ENCODE measurements at regions not wholly inside any gene's neighbourhood (a gene's known extent, or its start where the extent isn't known, plus 50 kb on each side); places are given as distances from the start of the nearest gene placed in this dataset.

DNA sequence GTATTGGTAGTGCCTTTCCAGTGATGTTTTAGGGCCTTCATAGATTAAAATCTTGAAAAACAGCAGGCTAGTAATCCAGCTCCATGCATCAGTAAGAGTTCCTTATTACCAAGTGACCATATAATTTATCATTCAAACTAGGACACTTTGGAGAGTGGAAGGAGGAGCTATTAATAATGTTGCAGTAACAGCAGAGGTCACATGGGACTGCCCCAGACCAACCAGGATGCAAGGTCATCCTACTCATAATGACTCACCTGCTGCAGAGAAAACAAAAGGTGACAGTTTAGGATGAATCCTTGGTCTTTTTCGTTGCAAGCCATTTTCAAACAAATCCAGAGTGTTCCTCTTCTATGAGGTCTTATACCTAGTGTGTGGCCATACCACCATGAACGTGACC lies 187.4 kb downstream of the NUF2 start:
- H2BK20ac ChIP-seq (ENCODE audit: low read depth, low read length): no peak overlapping the region
- in situ Hi-C loops (cut with MboI; ENCODE audit: low sequenced_read_pairs): no loop called here
- WGBS, 2 experiments (ENCODE audit: extremely low coverage in 2 of 2, insufficient read length in 1 of 2): no CpG with 5 or more reads among the region's 2 CpGs
- H2AK9ac ChIP-seq (replicated peaks; ENCODE audit: low read depth, low read length, poor library complexity): no peak overlapping the region
- no peaks in the 10 kb centered on the region for H3K9me3 ChIP-seq (ENCODE audit: control insufficient read depth, insufficient read depth, low read length)
- no peak overlapping the region for H3K9ac ChIP-seq (ENCODE audit: low read depth, low read length)
- no peak overlapping the region for H4K8ac ChIP-seq (ENCODE audit: low read depth in 2 of 2, low read length in 2 of 2)
- H2AK5ac ChIP-seq (ENCODE audit: low read depth, low read length): no peak overlapping the region
- H3K79me1 ChIP-seq (ENCODE audit: low read depth in 1 of 2, low read length in 2 of 2): no peaks in the 10 kb centered on the region
- ChIA-PET CTCF (interaction anchor here (0.6 kb wide), 1 partner anchor 309 kb away, joined by 3 read pairs; no protein-coding TSS in a partner anchor), POLR2A (ENCODE audit: unreplicated experiment) (no interaction called here)
- BruUV-seq (replicated peaks): no TSS peak
- TF ChIP-seq USF2 (IDR thresholded peaks at IDR 0.05; ENCODE audit: low read depth, low read length) (no peak), SMC3 (IDR thresholded peaks at IDR 0.05; ENCODE audit: low read depth, low read length) (no peak), BHLHE40 (IDR thresholded peaks at IDR 0.05; ENCODE audit: low read depth, low read length) (no peak), CTCF (conservative IDR thresholded peaks at IDR 0.05; ENCODE audit: low read depth, low read length) (no peak)
- H3K4me1 ChIP-seq (ENCODE audit: control insufficient read depth, insufficient read depth, low read length): no peaks in the 10 kb centered on the region
- no peak overlapping the region for H2BK5ac ChIP-seq (ENCODE audit: low read depth, low read length, poor library complexity, severe bottlenecking)
- H3K9me1 ChIP-seq (ENCODE audit: insufficient read depth, low read length): no peaks in the 10 kb centered on the region
- no peak overlapping the region for H3K56ac ChIP-seq (ENCODE audit: extremely low read depth, insufficient read depth, low read length)
- ATAC-seq (ENCODE audit: low read depth) (no peak), DNase-seq (no peak)
- no peak overlapping the region for H3K4me3 ChIP-seq (ENCODE audit: insufficient read depth, low read depth, low read length)
- H2BK15ac ChIP-seq (ENCODE audit: low read depth, low read length): no peak overlapping the region
- H3K27ac ChIP-seq (ENCODE audit: insufficient read depth, low read length): no peak overlapping the region
- no peak overlapping the region for H4K5ac ChIP-seq (ENCODE audit: low read depth, low read length)
- dilution Hi-C loops (cut with HindIII; ENCODE audit: low sequenced_read_pairs, unreplicated experiment): no loop called here
- H3K23ac ChIP-seq (ENCODE audit: low read depth, low read length): no peak overlapping the region
- H3K14ac ChIP-seq (replicated peaks; ENCODE audit: low read depth, low read length): no peak overlapping the region
- H4K91ac ChIP-seq (ENCODE audit: insufficient read depth, low read depth, low read length): no peak overlapping the region
- no peak overlapping the region for H2BK120ac ChIP-seq (ENCODE audit: low read depth, low read length)
- no peaks in the 10 kb centered on the region for H3K27me3 ChIP-seq (ENCODE audit: control insufficient read depth, insufficient read depth, low read length)
- no peak overlapping the region for H3K4me2 ChIP-seq (ENCODE audit: low read depth, low read length)
- no peaks in the 10 kb centered on the region for H4K20me1 ChIP-seq (ENCODE audit: insufficient read depth, low read length)
- H3K18ac ChIP-seq (ENCODE audit: low read depth, low read length): no peak overlapping the region
- H3K36me3 ChIP-seq (ENCODE audit: control insufficient read depth, insufficient read depth, low read length): no peaks in the 10 kb centered on the region
- no peak overlapping the region for H3K4ac ChIP-seq (ENCODE audit: low read depth, low read length)
- intact Hi-C loops (cut with micrococcal nuclease): no loop called here
- no peak overlapping the region for H2AFZ ChIP-seq (replicated peaks; ENCODE audit: low read length, poor library complexity)

All from IMR-90 (cell line).